Fibroblast of lung (primary cell): ENCODE measurements at regions not wholly inside any gene's neighbourhood (a gene's known extent, or its start where the extent isn't known, plus 50 kb on each side); places are given as distances from the start of the nearest gene placed in this dataset.

Experiments
- CTCF ChIP-seq, 2 donors: IDR thresholded peaks in 1 of 2; conservative IDR thresholded peaks in 1 of 2; 1 replicate in 1 of 2; 2 replicates in 1 of 2; pipeline ENCODE4 v1.5.1; 2011 to 2012; ENCODE audit warnings: low read length in 2 of 2, control low read depth in 1 of 2, inconsistent platforms in 1 of 2, low read depth in 1 of 2, mild to moderate bottlenecking in 1 of 2
- EZH2 ChIP-seq: IDR thresholded peaks from 2 replicates; pipeline ENCODE4 v1.5.1; 2012; ENCODE audit warnings: low read length, control low read depth, mild to moderate bottlenecking; ENCODE audit errors: missing control alignments

GRCh38 chr22:49368221-49368975 is 459.3 kb downstream of the BRD1 start:
- TF ChIP-seq CTCF (conservative IDR thresholded peaks at IDR 0.05 in 1 of 2, IDR thresholded peaks at IDR 0.05 in 1 of 2; ENCODE audit: low read depth in 1 of 2, low read length in 2 of 2) = no peak
- TF ChIP-seq EZH2 = no peak
